Ascending aorta (tissue), 2 donors: ENCODE measurements at regions not wholly inside any gene's neighbourhood (a gene's known extent, or its start where the extent isn't known, plus 50 kb on each side); places are given as distances from the start of the nearest gene placed in this dataset.
A peak's percentile ranks its signal among the peaks of the same experiment; 100 is the strongest.

Source experiments
- DNase-seq, 2 donors: peaks; one replicate each; pipeline ENCODE4 v3.0.0-alpha.2; 2019; ENCODE audit warnings: low spot score in 2 of 2
- H3K27ac ChIP-seq, 2 donors: fragments of 200-600 bp; sonication (generic); one replicate each; pipeline ENCODE4 v1.5.1; 2016 to 2017; ENCODE audit warnings: mild to moderate bottlenecking in 1 of 2
- H3K27me3 ChIP-seq: fragments of 200-600 bp; sonication (generic); one replicate; pipeline ENCODE4 v1.5.1; 2017
- H3K36me3 ChIP-seq, 2 donors: fragments of 200-600 bp; sonication (generic); one replicate each; pipeline ENCODE4 v1.5.1; 2016
- H3K4me1 ChIP-seq, 2 donors: fragments of 200-600 bp; sonication (generic); one replicate each; pipeline ENCODE4 v1.5.1; 2016 to 2017; ENCODE audit warnings: mild to moderate bottlenecking in 1 of 2
- H3K4me3 ChIP-seq, 2 donors: fragments of 200-600 bp; sonication (generic); one replicate each; pipeline ENCODE4 v1.5.1; 2016 to 2017; ENCODE audit warnings: mild to moderate bottlenecking in 1 of 2
- H3K9me3 ChIP-seq, 2 donors: fragments of 200-600 bp; sonication (generic); one replicate each; pipeline ENCODE4 v1.5.1; 2016
- CTCF ChIP-seq, 3 experiments: fragments of 200-600 bp in 2 of 3; fragments of 450-650 bp in 1 of 3; sonication (generic) in 2 of 3; IDR thresholded peaks; one replicate each; pipeline ENCODE4 v1.5.1; 2016 to 2019; ENCODE audit warnings: antibody characterized with exemption in 3 of 3, mild to moderate bottlenecking in 1 of 3, moderate library complexity in 1 of 3
- intact Hi-C: fragments of 100-400 bp; cut with DNase I; formaldehyde crosslinking; loops from one replicate; pipeline ENCODE4 v1.15.1; 2023

GRCh38 chr6:141208101-141208500 lies 924.6 kb upstream of the GJE1 start:
- Histone ChIP-seq H3K27ac (no peak overlapping the region), H3K4me1 (peaks cover 0 to 5% of the 10 kb centered on the region in 2 donors), H3K9me3 (no peaks in the 10 kb centered on the region), H3K36me3 (no peaks in the 10 kb centered on the region), H3K27me3 (no peaks in the 10 kb centered on the region), H3K4me3 (no peak overlapping the region)
- DNase-seq = no peak
- no peak for TF ChIP-seq CTCF (IDR thresholded peaks at IDR 0.05)
- intact Hi-C loops = no loop called here

DNA sequence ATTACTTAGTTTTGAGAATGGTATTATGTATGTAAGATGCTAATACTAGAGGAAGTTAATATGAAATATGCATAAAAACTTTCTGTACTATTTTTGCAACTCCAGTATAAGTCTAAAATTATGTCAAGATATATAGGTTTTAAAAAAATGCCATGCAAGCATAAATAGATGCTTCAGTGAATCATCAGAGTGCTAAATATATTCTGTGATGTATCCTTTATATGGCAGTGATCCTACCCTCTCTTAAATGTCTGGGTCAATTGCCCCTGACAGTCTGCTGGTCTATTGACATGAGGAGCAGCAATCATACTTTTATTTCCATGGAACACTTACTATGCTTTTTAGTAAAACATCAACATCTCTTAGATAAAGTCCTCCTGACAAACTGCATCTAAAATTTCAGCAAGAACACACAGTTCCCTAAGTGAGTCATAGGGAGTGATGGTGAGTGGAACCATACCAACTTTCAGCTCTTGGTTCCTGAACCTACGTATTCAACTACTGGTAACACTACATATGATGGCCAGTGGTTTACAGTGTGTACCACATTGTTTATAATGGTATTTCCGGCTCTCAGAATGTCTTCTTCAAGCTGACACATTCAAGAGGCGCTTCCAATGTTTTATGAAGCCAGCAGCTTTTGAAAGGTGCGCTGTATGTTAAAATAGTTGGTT lies 928.7 kb upstream of the GJE1 start:
- no peaks in the 10 kb centered on the region for H3K36me3 ChIP-seq
- H3K4me3 ChIP-seq = no peak overlapping the region
- TF ChIP-seq CTCF (IDR thresholded peaks at IDR 0.05) = no peak
- peaks cover 0 to 6% of the 10 kb centered on the region in 2 donors for H3K4me1 ChIP-seq
- H3K9me3 ChIP-seq = no peaks in the 10 kb centered on the region
- no peaks in the 10 kb centered on the region for H3K27me3 ChIP-seq
- H3K27ac ChIP-seq = peak overlapping the region in 1 of 2 donors; percentile 30
- intact Hi-C loops = no loop called here
- DNase-seq = no peak

DNA sequence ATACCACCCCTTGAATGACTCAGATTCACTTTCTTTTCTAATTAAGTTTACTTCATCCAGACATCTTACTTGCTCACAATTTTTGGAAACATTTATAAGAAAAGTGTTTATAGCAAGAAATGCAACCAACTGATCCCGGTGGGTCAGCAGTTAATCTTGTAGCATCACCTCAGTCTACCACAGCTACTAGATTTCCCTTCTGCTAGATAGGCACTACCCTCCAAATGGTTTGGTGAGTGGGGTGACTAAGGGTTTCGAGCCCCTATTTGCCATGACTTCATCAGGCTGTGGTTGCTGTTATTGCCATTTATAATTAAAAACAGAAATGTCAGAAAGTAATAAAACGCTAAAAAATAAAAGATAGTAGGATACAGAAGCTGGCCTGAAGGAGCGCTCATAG lies 930.1 kb upstream of the GJE1 start:
- no peak overlapping the region for H3K4me3 ChIP-seq
- no peak overlapping the region for H3K27ac ChIP-seq
- intact Hi-C loops = no loop called here
- DNase-seq = no peak
- H3K36me3 ChIP-seq = no peaks in the 10 kb centered on the region
- no peaks in the 10 kb centered on the region for H3K27me3 ChIP-seq
- H3K9me3 ChIP-seq = no peaks in the 10 kb centered on the region
- no peak for TF ChIP-seq CTCF (IDR thresholded peaks at IDR 0.05)
- peaks cover 0 to 8% of the 10 kb centered on the region in 2 donors for H3K4me1 ChIP-seq

DNA sequence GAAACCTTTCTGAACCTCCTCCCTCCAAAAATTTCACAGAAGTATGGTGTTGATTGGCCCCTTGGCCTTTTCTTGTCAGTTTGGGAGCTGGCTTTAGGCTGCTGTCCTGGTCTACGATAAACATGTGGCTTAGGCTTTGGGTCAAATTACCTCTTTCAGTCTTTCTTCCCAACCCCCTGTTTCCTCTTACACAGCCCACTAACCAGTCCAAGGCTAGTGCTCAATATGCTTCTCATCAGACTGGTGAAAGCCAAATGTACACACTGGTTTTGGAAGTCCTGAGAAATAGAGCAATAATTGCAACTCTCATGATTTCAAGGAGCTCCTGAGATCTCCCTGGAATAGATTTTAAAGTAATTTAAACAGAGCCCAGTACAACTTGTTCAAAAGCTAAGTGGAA lies 933.7 kb upstream of the GJE1 start:
- Histone ChIP-seq H3K9me3 (no peaks in the 10 kb centered on the region), H3K4me3 (no peak overlapping the region), H3K4me1 (peaks cover 0 to 8% of the 10 kb centered on the region in 2 donors), H3K27me3 (no peaks in the 10 kb centered on the region), H3K27ac (peak overlapping the region; percentile 74 to 78), H3K36me3 (no peaks in the 10 kb centered on the region)
- TF ChIP-seq CTCF (IDR thresholded peaks at IDR 0.05) = no peak
- intact Hi-C loops = no loop called here
- no peak for DNase-seq

- Histone ChIP-seq H3K9me3 (peaks cover 0 to 22% of the 10 kb centered on the region in 2 donors), H3K4me3 (no peak overlapping the region), H3K27ac (peak overlapping the region in 1 of 2 donors; percentile 5), H3K36me3 (no peaks in the 10 kb centered on the region), H3K27me3 (no peaks in the 10 kb centered on the region), H3K4me1 (peaks cover 0 to 3% of the 10 kb centered on the region in 2 donors)
- intact Hi-C loops = no loop called here
- no peak for DNase-seq
- no peak for TF ChIP-seq CTCF (IDR thresholded peaks at IDR 0.05)
Observed at GRCh38 chr6:141195251-141195832, 937.4 kb upstream of the GJE1 start.
